Hepatocyte (in vitro differentiated cells): ENCODE measurements at regions not wholly inside any gene's neighbourhood (a gene's known extent, or its start where the extent isn't known, plus 50 kb on each side); places are given as distances from the start of the nearest gene placed in this dataset.

Experiments used
- DNase-seq: peaks from one replicate; pipeline ENCODE4 v3.0.0-alpha.2; 2016; ENCODE audit warnings: low spot score
- H2AFZ ChIP-seq: fragments of 200-600 bp; sonication (generic); 2 replicates; pipeline ENCODE4 v1.6.0; 2016; ENCODE audit warnings: antibody characterized with exemption, mild to moderate bottlenecking
- H3K27ac ChIP-seq: fragments of 200-600 bp; sonication (generic); 2 replicates; pipeline ENCODE4 v1.5.1; 2016; ENCODE audit warnings: mild to moderate bottlenecking
- H3K27me3 ChIP-seq: fragments of 200-600 bp; sonication (generic); 2 replicates; pipeline ENCODE4 v1.6.1; 2016
- H3K36me3 ChIP-seq: fragments of 200-600 bp; sonication (generic); replicated peaks from 2 replicates; pipeline ENCODE4 v1.5.1; 2016; ENCODE audit warnings: low read depth; ENCODE audit not compliant: insufficient read depth
- H3K4me1 ChIP-seq: fragments of 200-600 bp; sonication (generic); 2 replicates; pipeline ENCODE4 v1.5.1; 2016; ENCODE audit warnings: mild to moderate bottlenecking, moderate library complexity; ENCODE audit not compliant: insufficient read depth
- H3K4me2 ChIP-seq: fragments of 200-600 bp; sonication (generic); 2 replicates; pipeline ENCODE4 v1.6.0; 2016
- H3K4me3 ChIP-seq: fragments of 200-600 bp; sonication (generic); 2 replicates; pipeline ENCODE4 v1.5.1; 2016; ENCODE audit warnings: mild to moderate bottlenecking
- H3K79me2 ChIP-seq: fragments of 200-600 bp; sonication (generic); 2 replicates; pipeline ENCODE4 v1.6.0; 2017; ENCODE audit warnings: mild to moderate bottlenecking
- H3K9me2 ChIP-seq: fragments of 200-600 bp; sonication (generic); replicated peaks from 2 replicates; pipeline ENCODE4 v1.6.0; 2017; ENCODE audit warnings: mild to moderate bottlenecking; ENCODE audit not compliant: insufficient read depth
- H3K9me3 ChIP-seq: fragments of 200-600 bp; sonication (generic); 2 replicates; pipeline ENCODE4 v1.5.1; 2016; ENCODE audit warnings: low read depth, mild to moderate bottlenecking
- H4K20me1 ChIP-seq: fragments of 200-600 bp; sonication (generic); 2 replicates; pipeline ENCODE4 v1.6.0; 2016; ENCODE audit warnings: mild to moderate bottlenecking; ENCODE audit not compliant: insufficient read depth, poor library complexity, severe bottlenecking
- EZH2 ChIP-seq: fragments of 200-600 bp; sonication (generic); IDR thresholded peaks from 2 replicates; pipeline ENCODE4 v1.6.1; 2016; ENCODE audit warnings: antibody characterized with exemption, mild to moderate bottlenecking, borderline replicate concordance
- EZH2phosphoT487 ChIP-seq: fragments of 200-600 bp; sonication (generic); IDR thresholded peaks from one replicate; pipeline ENCODE4 v1.6.1; 2018; ENCODE audit warnings: antibody characterized with exemption, mild to moderate bottlenecking, low read depth, moderate library complexity; ENCODE audit not compliant: unreplicated experiment, severe bottlenecking
- WGBS: methylation state at CpG from one replicate; pipeline ENCODE4 v1.1.6; 2016; ENCODE audit warnings: low lambda C conversion rate; ENCODE audit errors: missing lambda C conversion rate; 5-methylcytosine and 5-hydroxymethylcytosine counted together
- TF ChIP-seq, protein P1 (sequence below): fragments of 200-600 bp; sonication (generic); IDR thresholded peaks from 2 replicates; pipeline ENCODE4 v1.5.1; 2016; ENCODE audit warnings: antibody characterized with exemption, mild to moderate bottlenecking; ENCODE audit not compliant: poor library complexity

DNA sequence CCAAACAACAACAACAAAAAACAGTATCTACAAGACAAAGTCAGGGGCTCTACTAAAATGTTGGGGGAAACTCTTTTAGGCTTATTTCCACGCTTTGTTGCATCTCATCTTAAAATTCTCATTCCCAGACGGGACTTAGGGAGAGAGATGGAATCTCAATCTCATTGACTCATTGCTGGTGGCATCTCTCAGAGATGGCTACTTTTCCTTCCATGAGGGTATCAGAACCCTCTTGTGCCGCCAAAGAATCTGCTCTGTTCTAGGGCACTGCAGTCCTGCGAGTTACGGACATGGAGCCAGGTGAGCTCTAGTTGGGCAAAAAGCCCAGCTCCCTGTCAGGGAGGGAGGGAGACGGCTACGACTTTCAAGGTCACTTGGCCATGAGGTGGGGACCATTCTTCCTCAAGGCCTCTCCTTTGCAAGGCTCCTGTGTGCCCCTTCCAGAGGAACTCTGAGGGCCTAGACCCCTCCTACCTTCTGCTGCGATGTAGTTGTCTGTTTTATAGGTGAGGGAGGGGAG is 68.0 kb downstream of the MYCN start:
- Histone ChIP-seq H3K4me2 (no peak overlapping the region), H4K20me1 (no peaks in the 10 kb centered on the region), H3K4me1 (peaks cover 11% of the 10 kb centered on the region), H3K4me3 (no peak overlapping the region), H3K79me2 (no peaks in the 10 kb centered on the region), H3K27me3 (no peaks in the 10 kb centered on the region), H3K27ac (no peak overlapping the region), H3K9me2 (no peaks in the 10 kb centered on the region), H2AFZ (no peak overlapping the region), H3K9me3 (no peaks in the 10 kb centered on the region), H3K36me3 (no peaks in the 10 kb centered on the region)
- no peak for DNase-seq
- TF ChIP-seq EZH2 (no peak), EZH2phosphoT487 (no peak)
- TF ChIP-seq, protein P1, sequence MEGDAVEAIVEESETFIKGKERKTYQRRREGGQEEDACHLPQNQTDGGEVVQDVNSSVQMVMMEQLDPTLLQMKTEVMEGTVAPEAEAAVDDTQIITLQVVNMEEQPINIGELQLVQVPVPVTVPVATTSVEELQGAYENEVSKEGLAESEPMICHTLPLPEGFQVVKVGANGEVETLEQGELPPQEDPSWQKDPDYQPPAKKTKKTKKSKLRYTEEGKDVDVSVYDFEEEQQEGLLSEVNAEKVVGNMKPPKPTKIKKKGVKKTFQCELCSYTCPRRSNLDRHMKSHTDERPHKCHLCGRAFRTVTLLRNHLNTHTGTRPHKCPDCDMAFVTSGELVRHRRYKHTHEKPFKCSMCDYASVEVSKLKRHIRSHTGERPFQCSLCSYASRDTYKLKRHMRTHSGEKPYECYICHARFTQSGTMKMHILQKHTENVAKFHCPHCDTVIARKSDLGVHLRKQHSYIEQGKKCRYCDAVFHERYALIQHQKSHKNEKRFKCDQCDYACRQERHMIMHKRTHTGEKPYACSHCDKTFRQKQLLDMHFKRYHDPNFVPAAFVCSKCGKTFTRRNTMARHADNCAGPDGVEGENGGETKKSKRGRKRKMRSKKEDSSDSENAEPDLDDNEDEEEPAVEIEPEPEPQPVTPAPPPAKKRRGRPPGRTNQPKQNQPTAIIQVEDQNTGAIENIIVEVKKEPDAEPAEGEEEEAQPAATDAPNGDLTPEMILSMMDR: no peak
- WGBS: 67% methylated on average over 8 of the region's 8 CpGs

DNA sequence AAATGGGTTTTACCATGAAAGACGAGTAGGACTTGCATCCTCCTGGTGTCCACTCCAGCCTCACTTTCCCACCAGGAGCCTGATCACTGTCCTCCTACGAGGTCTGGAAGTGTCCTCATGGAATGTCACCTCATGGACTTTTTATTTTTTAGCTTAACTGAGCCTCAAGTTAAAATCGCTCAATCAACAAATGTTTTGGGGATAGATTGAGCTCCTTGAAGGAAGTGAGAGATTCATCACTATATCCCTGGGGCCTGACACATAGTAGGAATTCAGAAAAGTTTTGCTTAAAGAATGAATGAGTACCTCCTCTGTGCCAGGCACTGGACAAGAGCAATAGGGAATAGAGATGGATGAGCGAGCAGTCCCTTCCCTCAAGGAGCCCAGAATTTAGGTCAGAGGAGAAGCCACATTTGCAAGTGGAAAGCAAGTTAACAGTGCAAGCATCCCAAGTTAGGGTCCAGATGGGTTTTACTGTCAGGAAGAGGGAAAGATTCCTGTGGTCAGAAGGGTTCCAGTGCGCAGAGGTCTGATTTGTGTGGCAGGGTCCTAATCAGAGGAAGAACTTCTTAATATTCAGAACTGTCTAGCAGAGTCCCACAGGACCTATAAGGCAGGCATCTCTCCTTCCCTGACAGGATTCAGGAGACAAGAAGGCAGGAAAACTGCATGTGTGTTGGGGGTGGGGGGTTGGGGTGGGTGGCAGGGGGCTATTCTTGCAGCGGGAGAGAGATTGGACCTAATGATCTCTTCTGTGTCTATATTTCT is 67.0 kb downstream of the MYCN start:
- Histone ChIP-seq H3K36me3 (no peaks in the 10 kb centered on the region), H3K27me3 (no peaks in the 10 kb centered on the region), H3K9me2 (no peaks in the 10 kb centered on the region), H2AFZ (no peak overlapping the region), H3K4me3 (no peak overlapping the region), H3K79me2 (no peaks in the 10 kb centered on the region), H3K9me3 (no peaks in the 10 kb centered on the region), H3K27ac (peak overlapping the region; percentile 91), H4K20me1 (no peaks in the 10 kb centered on the region), H3K4me1 (peaks cover 2% of the 10 kb centered on the region), H3K4me2 (no peak overlapping the region)
- TF ChIP-seq EZH2 (no peak), EZH2phosphoT487 (no peak)
- TF ChIP-seq, protein P1: no peak
- DNase-seq: no peak
- WGBS: 83% methylated on average over 6 of the region's 6 CpGs

DNA sequence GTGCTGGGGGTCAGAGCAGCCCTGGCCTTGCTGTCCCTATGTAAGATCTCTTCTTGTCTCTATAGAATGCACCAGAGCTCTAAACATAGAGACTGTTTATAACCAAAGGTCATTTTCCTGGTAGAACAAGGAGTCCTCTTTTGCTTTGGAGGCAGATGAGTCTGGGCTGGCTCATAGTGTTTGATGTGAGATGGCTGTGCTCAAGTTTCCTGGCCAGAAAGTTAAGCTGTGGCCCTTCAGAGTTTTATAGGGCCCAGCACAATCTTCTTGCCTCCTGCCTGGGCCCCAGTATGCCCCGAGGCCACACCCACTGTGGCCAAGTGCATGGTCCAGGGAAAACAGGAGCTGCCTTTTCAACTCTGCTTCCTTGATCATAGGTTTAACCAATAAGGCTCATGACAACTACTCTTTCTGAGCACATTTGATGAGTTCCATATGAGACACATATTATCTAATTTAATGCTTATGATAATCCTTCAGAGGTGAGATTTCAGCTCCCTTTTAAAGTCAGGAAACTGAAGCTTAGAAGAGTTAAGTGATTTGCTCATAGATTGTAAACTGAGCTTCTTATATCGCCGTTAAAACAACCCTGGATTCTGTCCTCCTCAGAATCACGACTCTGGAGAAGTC is 66.3 kb downstream of the MYCN start:
- Histone ChIP-seq H3K4me1 (no peaks in the 10 kb centered on the region), H2AFZ (no peak overlapping the region), H3K9me2 (no peaks in the 10 kb centered on the region), H3K27me3 (no peaks in the 10 kb centered on the region), H3K36me3 (no peaks in the 10 kb centered on the region), H3K4me2 (no peak overlapping the region), H4K20me1 (no peaks in the 10 kb centered on the region), H3K9me3 (no peaks in the 10 kb centered on the region), H3K79me2 (no peaks in the 10 kb centered on the region), H3K4me3 (no peak overlapping the region), H3K27ac (peak overlapping the region; percentile 91)
- no peak for DNase-seq
- whole genome bisulfite sequencing: 48% methylated on average over 4 of the region's 4 CpGs
- no peak for TF ChIP-seq EZH2
- TF ChIP-seq, protein P1: no peak
- no peak for TF ChIP-seq EZH2phosphoT487
